ENCODE measurements at regions not wholly inside any gene's neighbourhood (a gene's known extent, or its start where the extent isn't known, plus 50 kb on each side); places are given as distances from the start of the nearest gene placed in this dataset.

DNA sequence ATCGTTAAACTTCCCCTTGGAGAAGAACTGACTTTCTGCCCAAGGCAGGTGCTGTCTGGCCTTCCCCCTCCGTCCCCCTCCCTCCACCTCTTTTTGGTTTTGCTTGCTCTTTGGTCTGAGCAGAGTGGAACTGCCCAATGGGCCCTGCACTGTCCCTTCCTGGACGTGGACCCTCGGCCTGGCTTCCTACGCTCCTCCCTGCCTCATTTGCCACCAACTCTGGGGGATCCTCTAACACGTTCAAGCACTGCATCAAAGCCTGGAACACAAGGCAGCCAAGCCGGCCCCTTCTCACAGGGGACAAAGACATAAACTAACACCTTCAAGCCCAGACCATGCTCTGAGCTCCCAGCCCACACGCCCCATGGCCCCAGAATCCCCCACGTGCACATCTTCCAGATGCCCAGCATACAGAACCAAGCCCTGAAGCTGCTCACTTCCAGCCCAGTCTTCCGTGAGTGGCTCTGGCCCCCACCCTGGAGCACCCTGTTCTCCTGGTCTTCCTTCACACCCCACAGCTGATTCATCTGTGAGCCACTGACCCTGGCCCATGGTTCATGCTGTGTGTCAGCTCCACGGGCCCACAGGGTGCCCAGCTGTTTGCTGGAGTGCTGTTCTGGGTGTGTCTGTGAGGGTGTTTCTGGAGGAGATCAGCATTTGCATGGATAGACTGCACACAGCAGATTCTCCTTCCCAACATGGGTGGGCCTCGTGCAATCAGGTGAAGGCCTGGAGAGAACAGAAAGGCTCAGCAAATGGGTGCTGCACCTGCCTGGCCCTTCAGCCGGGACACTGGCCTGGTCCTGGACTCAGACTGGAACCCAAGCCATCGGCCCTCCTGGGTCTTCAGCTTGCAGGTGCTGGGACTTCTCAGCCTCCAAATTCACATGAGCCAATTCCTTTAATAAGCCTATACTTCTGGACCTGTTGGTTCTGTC lies 247.1 kb upstream of the SALL3 start:
- no peaks in the 10 kb centered on the region for H3K9me3 ChIP-seq (ENCODE audit: control insufficient read depth, low read length)
- H3K27ac ChIP-seq (ENCODE audit: low read depth, low read length, severe bottlenecking), result no peak overlapping the region
- WGBS, 2 experiments (ENCODE audit: insufficient coverage in 2 of 2), result 85 to 86% methylated on average over 11 to 12 of the region's 14 CpGs
- no peaks in the 10 kb centered on the region for H3K4me1 ChIP-seq (ENCODE audit: control insufficient read depth, insufficient read depth, low read length, poor library complexity, severe bottlenecking)
- no peaks in the 10 kb centered on the region for H3K36me3 ChIP-seq (ENCODE audit: control insufficient read depth, insufficient read depth, low read length)
- no peak overlapping the region for H3K4me3 ChIP-seq (ENCODE audit: extremely low read depth, insufficient read depth, low read length, poor library complexity, severe bottlenecking)

DNA sequence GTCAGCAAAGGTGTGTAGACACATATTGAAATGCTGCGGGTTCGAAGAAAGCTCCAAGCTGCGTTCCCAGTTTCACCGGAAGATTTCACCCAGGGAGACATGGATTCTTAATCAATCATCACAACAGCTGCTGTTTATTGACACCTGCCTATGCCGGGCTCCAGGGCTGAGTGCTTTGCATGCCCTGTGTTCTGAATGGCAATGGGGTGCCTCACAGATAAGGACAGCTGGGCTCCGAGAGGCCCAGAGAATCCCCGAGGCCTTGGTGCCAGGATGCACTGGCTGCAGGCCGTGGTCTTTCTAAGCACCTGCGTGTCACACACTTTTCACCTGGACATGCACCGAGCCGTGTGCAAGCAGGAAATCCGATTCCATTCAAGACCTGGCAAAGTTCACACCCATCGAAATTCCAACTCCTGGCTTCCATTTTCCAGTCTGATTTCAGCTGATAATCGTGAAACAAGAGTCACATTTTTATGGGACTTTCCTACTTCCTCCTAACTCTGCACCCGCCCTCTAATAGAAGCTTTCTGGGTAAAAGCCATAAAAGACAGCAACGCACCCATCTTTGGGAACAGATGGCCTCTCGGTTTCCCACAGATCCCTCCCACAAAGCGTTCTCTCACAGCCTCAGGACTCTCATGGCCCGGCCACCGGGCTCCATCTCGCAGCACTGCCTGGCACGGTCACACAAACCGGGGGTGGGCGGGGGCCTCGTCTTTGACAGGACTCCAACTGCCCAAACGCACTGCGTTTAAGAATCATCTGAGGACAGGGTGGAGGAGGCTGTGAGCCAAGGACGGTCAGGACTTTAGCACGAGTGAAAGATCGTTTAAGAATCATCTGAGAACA lies 245.6 kb upstream of the SALL3 start:
- Histone ChIP-seq H3K27ac (ENCODE audit: low read depth, low read length, severe bottlenecking) (no peak overlapping the region), H3K36me3 (ENCODE audit: control insufficient read depth, insufficient read depth, low read length) (no peaks in the 10 kb centered on the region), H3K9me3 (ENCODE audit: control insufficient read depth, low read length) (no peaks in the 10 kb centered on the region), H3K4me1 (ENCODE audit: control insufficient read depth, insufficient read depth, low read length, poor library complexity, severe bottlenecking) (no peaks in the 10 kb centered on the region), H3K4me3 (ENCODE audit: extremely low read depth, insufficient read depth, low read length, poor library complexity, severe bottlenecking) (no peak overlapping the region)
- 86 to 94% methylated on average over 25 to 30 of the region's 30 CpGs for WGBS, 2 experiments (ENCODE audit: insufficient coverage in 2 of 2)

DNA sequence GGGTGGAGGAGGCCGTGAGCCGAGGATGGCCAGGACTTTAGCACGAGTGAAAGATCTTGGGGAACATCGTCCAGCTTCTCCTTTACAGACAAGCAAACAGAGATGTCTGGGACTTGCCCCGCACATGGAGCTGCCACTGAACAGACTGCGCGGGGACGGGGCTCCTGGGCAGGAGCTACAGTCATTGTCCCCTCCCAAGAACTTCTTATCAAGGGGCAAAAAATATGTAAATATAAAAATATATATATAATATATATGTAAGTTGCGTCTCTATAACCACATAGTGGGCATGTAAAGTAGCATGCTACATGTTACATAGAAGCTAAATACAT lies 245.0 kb upstream of the SALL3 start:
- Histone ChIP-seq H3K4me1 (ENCODE audit: control insufficient read depth, insufficient read depth, low read length, poor library complexity, severe bottlenecking) (no peaks in the 10 kb centered on the region), H3K36me3 (ENCODE audit: control insufficient read depth, insufficient read depth, low read length) (no peaks in the 10 kb centered on the region), H3K4me3 (ENCODE audit: extremely low read depth, insufficient read depth, low read length, poor library complexity, severe bottlenecking) (no peak overlapping the region), H3K9me3 (ENCODE audit: control insufficient read depth, low read length) (no peaks in the 10 kb centered on the region), H3K27ac (ENCODE audit: low read depth, low read length, severe bottlenecking) (no peak overlapping the region)
- WGBS, 2 experiments (ENCODE audit: insufficient coverage in 2 of 2), result 89 to 100% methylated on average over 4 to 7 of the region's 9 CpGs

GRCh38 chr18:78735131-78736014 lies 244.2 kb upstream of the SALL3 start:
- 91 to 94% methylated on average over 38 to 48 of the region's 48 CpGs for WGBS, 2 experiments (ENCODE audit: insufficient coverage in 2 of 2)
- no peaks in the 10 kb centered on the region for H3K9me3 ChIP-seq (ENCODE audit: control insufficient read depth, low read length)
- H3K4me1 ChIP-seq (ENCODE audit: control insufficient read depth, insufficient read depth, low read length, poor library complexity, severe bottlenecking), result no peaks in the 10 kb centered on the region
- no peaks in the 10 kb centered on the region for H3K36me3 ChIP-seq (ENCODE audit: control insufficient read depth, insufficient read depth, low read length)
- H3K27ac ChIP-seq (ENCODE audit: low read depth, low read length, severe bottlenecking), result no peak overlapping the region
- no peak overlapping the region for H3K4me3 ChIP-seq (ENCODE audit: extremely low read depth, insufficient read depth, low read length, poor library complexity, severe bottlenecking)

DNA sequence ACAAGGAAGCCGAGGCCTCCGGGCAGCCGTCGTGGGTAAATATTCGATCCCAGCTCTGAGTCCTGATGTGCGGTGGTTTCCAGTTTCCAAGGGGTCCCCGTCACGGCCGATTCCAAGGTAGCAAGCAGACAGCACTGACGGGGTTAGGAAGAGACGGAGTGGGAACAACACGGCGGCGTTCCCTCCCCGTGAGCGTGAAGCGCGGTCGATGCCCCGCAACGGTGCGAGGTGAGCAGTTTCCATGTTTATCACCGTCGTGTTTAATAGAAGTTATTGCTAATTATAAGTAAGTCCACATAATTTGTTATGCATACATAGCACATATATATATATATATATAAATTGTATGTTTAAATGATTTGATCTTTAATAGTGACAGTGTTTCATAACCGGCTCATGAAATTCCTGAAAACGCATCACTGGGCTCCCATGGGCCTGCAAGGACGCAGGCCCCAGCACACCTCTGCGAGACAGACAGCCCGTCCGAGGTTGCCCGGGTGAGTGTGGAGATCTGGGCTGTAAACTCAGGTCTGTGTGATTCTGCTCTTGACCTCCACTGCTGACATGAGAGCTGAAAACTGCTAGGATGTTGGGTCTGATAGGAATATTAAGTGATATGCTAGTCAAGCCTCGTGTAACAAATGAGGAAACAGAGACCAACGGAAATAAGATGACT lies 243.5 kb upstream of the SALL3 start:
- WGBS, 2 experiments (ENCODE audit: insufficient coverage in 2 of 2), result 93 to 94% methylated on average over 22 of the region's 33 CpGs
- Histone ChIP-seq H3K27ac (ENCODE audit: low read depth, low read length, severe bottlenecking) (no peak overlapping the region), H3K9me3 (ENCODE audit: control insufficient read depth, low read length) (no peaks in the 10 kb centered on the region), H3K36me3 (ENCODE audit: control insufficient read depth, insufficient read depth, low read length) (no peaks in the 10 kb centered on the region), H3K4me1 (ENCODE audit: control insufficient read depth, insufficient read depth, low read length, poor library complexity, severe bottlenecking) (no peaks in the 10 kb centered on the region), H3K4me3 (ENCODE audit: extremely low read depth, insufficient read depth, low read length, poor library complexity, severe bottlenecking) (no peak overlapping the region)

- H3K36me3 ChIP-seq (ENCODE audit: control insufficient read depth, insufficient read depth, low read length), result no peaks in the 10 kb centered on the region
- H3K27ac ChIP-seq (ENCODE audit: low read depth, low read length, severe bottlenecking), result no peak overlapping the region
- WGBS, 2 experiments (ENCODE audit: insufficient coverage in 2 of 2), result 88 to 91% methylated on average over 11 to 17 of the region's 17 CpGs
- H3K4me3 ChIP-seq (ENCODE audit: extremely low read depth, insufficient read depth, low read length, poor library complexity, severe bottlenecking), result no peak overlapping the region
- H3K9me3 ChIP-seq (ENCODE audit: control insufficient read depth, low read length), result no peaks in the 10 kb centered on the region
- H3K4me1 ChIP-seq (ENCODE audit: control insufficient read depth, insufficient read depth, low read length, poor library complexity, severe bottlenecking), result no peaks in the 10 kb centered on the region
These were observed 242.4 kb upstream of the SALL3 start for GRCh38 chr18:78737006-78737915.

GRCh38 chr18:78738076-78738690 lies 241.4 kb upstream of the SALL3 start:
- no peaks in the 10 kb centered on the region for H3K4me1 ChIP-seq (ENCODE audit: control insufficient read depth, insufficient read depth, low read length, poor library complexity, severe bottlenecking)
- 79 to 88% methylated on average over 3 to 4 of the region's 5 CpGs for WGBS, 2 experiments (ENCODE audit: insufficient coverage in 2 of 2)
- no peaks in the 10 kb centered on the region for H3K9me3 ChIP-seq (ENCODE audit: control insufficient read depth, low read length)
- no peak overlapping the region for H3K4me3 ChIP-seq (ENCODE audit: extremely low read depth, insufficient read depth, low read length, poor library complexity, severe bottlenecking)
- no peak overlapping the region for H3K27ac ChIP-seq (ENCODE audit: low read depth, low read length, severe bottlenecking)
- H3K36me3 ChIP-seq (ENCODE audit: control insufficient read depth, insufficient read depth, low read length), result no peaks in the 10 kb centered on the region

GRCh38 chr18:78739115-78739514 lies 240.5 kb upstream of the SALL3 start:
- H3K27ac ChIP-seq (ENCODE audit: low read depth, low read length, severe bottlenecking), result no peak overlapping the region
- no peaks in the 10 kb centered on the region for H3K9me3 ChIP-seq (ENCODE audit: control insufficient read depth, low read length)
- H3K4me3 ChIP-seq (ENCODE audit: extremely low read depth, insufficient read depth, low read length, poor library complexity, severe bottlenecking), result no peak overlapping the region
- 100% methylated on average over 1 of the region's 3 CpGs for WGBS, 2 experiments (ENCODE audit: insufficient coverage in 2 of 2)
- H3K4me1 ChIP-seq (ENCODE audit: control insufficient read depth, insufficient read depth, low read length, poor library complexity, severe bottlenecking), result no peaks in the 10 kb centered on the region
- H3K36me3 ChIP-seq (ENCODE audit: control insufficient read depth, insufficient read depth, low read length), result no peaks in the 10 kb centered on the region

All from mesodermal cell (in vitro differentiated cells).